ENCODE measurements at regions not wholly inside any gene's neighbourhood (a gene's known extent, or its start where the extent isn't known, plus 50 kb on each side); places are given as distances from the start of the nearest gene placed in this dataset.

DNA sequence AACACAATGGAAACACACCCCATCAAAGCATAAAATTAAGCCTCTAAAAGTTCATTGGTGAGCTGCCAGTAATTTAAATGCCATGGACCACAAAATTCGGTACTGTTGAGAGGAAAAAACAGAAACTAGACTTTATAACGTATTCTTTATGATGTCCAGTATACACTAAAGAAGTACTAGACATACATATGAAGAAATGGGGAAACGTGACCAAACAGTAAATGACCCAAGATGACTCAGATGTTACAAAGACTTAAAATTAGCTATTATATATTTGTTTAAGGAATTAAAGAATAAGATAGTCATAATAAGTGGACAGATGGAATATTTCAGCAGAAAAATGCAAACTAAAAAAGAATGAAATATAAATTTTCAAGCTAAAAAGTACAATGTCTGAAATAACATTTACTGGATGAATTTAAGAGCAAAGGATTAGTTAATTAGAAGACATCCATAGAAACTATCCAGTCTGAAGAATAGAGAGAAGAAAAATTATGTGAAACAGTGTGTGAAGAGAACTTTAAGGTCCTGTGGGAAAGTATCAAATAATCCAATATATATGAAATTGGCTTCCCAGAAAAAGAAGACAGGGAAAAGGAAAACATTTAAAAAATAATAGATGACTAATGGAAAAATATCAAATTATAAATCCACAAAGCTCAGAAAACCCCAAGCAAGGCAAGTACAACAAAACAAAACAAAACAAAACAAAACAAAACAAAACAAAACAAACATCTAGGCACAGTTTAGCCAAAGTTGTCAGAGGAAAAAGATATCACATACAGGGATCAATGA, 69.4 kb downstream of the SAMD9 start:
- ATAC-seq (no peak), DNase-seq (no peak)
- no peak overlapping the region for H3K4me3 Mint-ChIP-seq
- peaks cover 4% of the 10 kb centered on the region for H3K27me3 Mint-ChIP-seq (ENCODE audit: low read depth)
- H3K9me3 Mint-ChIP-seq = no peaks in the 10 kb centered on the region
- H3K36me3 Mint-ChIP-seq (ENCODE audit: insufficient read depth) = no peaks in the 10 kb centered on the region
- H3K4me1 Mint-ChIP-seq (ENCODE audit: low read depth) = peaks cover 3% of the 10 kb centered on the region

- DNase-seq (no peak), ATAC-seq (no peak)
- H3K4me3 Mint-ChIP-seq = no peak overlapping the region
- peaks cover 3% of the 10 kb centered on the region for H3K4me1 Mint-ChIP-seq (ENCODE audit: low read depth)
- H3K9me3 Mint-ChIP-seq = no peaks in the 10 kb centered on the region
- H3K36me3 Mint-ChIP-seq (ENCODE audit: insufficient read depth) = no peaks in the 10 kb centered on the region
- H3K27me3 Mint-ChIP-seq (ENCODE audit: low read depth) = peaks cover 4% of the 10 kb centered on the region
Measured at GRCh38 chr7:93047514-93048099, 70.2 kb downstream of the SAMD9 start.

DNA sequence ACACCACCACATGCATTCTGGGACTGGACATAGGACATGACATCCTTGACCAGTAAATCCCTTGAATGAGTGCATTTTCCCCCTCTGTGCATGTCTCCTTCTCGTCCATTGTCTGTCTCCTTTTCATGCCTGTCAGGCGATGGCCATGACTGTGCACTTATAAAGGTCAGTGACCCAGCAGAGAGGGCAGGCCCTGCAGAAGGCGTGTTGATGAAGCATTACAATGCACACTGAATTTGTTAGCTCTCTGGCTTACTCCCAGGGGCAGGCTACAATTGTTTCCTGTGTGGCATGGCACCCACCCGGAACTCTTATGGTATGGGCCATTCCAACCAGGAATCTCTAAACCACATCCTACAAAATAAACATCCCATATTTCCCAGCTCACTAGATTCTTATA, 71.1 kb downstream of the SAMD9 start:
- no peak for ATAC-seq
- Mint-ChIP-seq H3K9me3 (no peaks in the 10 kb centered on the region), H3K36me3 (ENCODE audit: insufficient read depth) (no peaks in the 10 kb centered on the region), H3K27me3 (ENCODE audit: low read depth) (peaks cover 4% of the 10 kb centered on the region), H3K4me1 (ENCODE audit: low read depth) (peaks cover 3% of the 10 kb centered on the region), H3K4me3 (no peak overlapping the region)
- DNase-seq = no peak

DNA sequence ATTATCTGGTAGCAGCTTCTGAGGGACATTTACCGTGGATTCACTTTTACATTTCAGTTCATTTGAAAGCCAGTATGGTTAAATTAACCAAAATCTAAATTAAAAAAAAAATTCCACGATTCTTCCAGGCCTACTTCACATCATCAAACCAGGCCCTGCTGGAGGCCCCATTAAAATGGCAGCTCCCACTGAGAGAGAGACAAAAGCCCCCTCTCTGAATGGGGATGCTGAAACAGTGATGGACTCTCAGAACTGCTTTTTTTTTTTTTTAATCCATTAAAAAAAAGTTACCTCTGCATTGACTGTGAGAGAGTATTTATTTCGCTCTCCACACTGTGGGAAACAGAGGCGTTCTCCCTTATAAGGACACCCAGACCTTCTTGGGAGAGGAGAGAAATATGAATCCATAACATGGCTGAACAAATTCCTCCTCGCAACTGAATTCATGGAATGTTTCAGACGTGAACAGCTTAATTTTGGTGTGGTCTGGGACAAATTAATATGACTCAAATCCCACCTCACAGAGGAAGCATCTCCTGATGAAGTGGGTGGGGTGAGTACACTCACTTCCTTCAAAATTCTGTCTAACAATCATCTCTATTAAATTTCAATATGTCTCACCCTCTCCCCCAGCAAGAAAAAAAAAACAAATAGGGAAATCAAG, 73.5 kb downstream of the SAMD9 start:
- Mint-ChIP-seq H3K4me1 (ENCODE audit: low read depth) (peaks cover 3% of the 10 kb centered on the region), H3K9me3 (no peaks in the 10 kb centered on the region), H3K4me3 (no peak overlapping the region), H3K27me3 (ENCODE audit: low read depth) (peaks cover 4% of the 10 kb centered on the region), H3K36me3 (ENCODE audit: insufficient read depth) (no peaks in the 10 kb centered on the region)
- no peak for DNase-seq
- no peak for ATAC-seq

- no peak for ATAC-seq
- Mint-ChIP-seq H3K4me1 (ENCODE audit: low read depth) (peaks cover 3% of the 10 kb centered on the region), H3K36me3 (ENCODE audit: insufficient read depth) (no peaks in the 10 kb centered on the region)
Measured at GRCh38 chr7:93043385-93043985, 74.3 kb downstream of the SAMD9 start.

GRCh38 chr7:93040355-93040754, 77.4 kb downstream of the SAMD9 start:
- Mint-ChIP-seq H3K27me3 (ENCODE audit: low read depth) (no peaks in the 10 kb centered on the region), H3K4me1 (ENCODE audit: low read depth) (peaks cover 16% of the 10 kb centered on the region), H3K9me3 (no peaks in the 10 kb centered on the region), H3K36me3 (ENCODE audit: insufficient read depth) (no peaks in the 10 kb centered on the region), H3K4me3 (no peak overlapping the region)
- DNase-seq (no peak), ATAC-seq (no peak)

More at GRCh38 chr7:93043385-93043985, 74.3 kb downstream of the SAMD9 start:
- no peaks in the 10 kb centered on the region for H3K9me3 Mint-ChIP-seq
- peaks cover 4% of the 10 kb centered on the region for H3K27me3 Mint-ChIP-seq (ENCODE audit: low read depth)
- no peak for DNase-seq
- H3K4me3 Mint-ChIP-seq = no peak overlapping the region

- DNase-seq (no peak), ATAC-seq (no peak)
- Mint-ChIP-seq H3K36me3 (ENCODE audit: insufficient read depth) (no peaks in the 10 kb centered on the region), H3K9me3 (no peaks in the 10 kb centered on the region), H3K4me1 (ENCODE audit: low read depth) (peaks cover 16% of the 10 kb centered on the region), H3K4me3 (no peak overlapping the region), H3K27me3 (ENCODE audit: low read depth) (no peaks in the 10 kb centered on the region)
Measured at GRCh38 chr7:93039786-93040185, 78.0 kb downstream of the SAMD9 start.

DNA sequence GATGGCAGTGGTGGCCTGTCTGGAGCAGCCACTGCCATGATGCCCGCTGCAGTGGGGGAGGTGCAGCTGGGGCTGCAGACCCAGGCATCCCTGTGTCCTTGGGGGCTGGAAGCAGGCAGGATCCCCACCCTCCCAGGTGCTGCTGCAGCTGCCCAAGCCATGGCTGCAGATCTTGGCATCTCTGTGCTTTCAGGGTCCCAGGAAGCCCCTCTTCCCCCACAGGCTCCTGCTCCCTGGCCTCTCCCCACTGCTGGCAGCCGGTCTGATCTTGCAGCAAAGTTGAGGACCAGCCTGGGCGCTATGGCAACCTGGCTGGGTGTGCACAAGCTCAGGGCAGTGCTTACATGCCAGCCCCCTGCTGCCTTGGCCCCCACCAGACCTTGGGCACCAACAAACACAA, 78.5 kb downstream of the SAMD9 start:
- H3K36me3 Mint-ChIP-seq (ENCODE audit: insufficient read depth) = no peaks in the 10 kb centered on the region
- H3K9me3 Mint-ChIP-seq = no peaks in the 10 kb centered on the region
- no peak overlapping the region for H3K4me3 Mint-ChIP-seq
- H3K4me1 Mint-ChIP-seq (ENCODE audit: low read depth) = peaks cover 14% of the 10 kb centered on the region
- no peak for DNase-seq
- H3K27me3 Mint-ChIP-seq (ENCODE audit: low read depth) = no peaks in the 10 kb centered on the region
- ATAC-seq = no peak

- Mint-ChIP-seq H3K4me3 (no peak overlapping the region), H3K27me3 (ENCODE audit: low read depth) (no peaks in the 10 kb centered on the region)
Measured at GRCh38 chr7:93036807-93037206, 81.0 kb downstream of the SAMD9 start.

DNA sequence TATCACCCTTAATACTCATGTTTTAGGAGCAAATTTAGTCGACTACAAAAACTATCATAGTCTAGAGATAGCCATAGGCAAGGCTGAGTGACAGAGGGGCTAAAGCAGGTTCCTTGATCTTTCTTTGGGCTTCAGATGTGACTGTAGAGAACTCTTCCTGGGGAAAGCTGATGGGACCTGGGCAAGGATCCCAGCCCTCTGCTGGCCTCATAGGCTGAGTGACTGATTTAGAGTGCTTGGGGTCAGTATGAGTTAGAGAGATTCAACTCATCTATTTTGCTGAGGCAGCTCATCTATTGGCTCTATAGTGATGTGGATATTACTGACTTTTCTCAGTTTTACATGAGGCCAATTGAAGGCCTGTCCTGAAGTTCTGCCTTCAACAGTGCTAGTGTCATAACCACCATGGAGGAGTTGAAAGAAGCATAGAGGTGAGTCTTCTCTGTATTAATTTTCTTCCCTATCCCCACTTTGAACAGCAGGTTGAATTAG, 81.6 kb downstream of the SAMD9 start:
- Mint-ChIP-seq H3K27me3 (ENCODE audit: low read depth) (no peaks in the 10 kb centered on the region), H3K4me1 (ENCODE audit: low read depth) (peaks cover 14% of the 10 kb centered on the region), H3K36me3 (ENCODE audit: insufficient read depth) (no peaks in the 10 kb centered on the region), H3K9me3 (peaks cover 8% of the 10 kb centered on the region), H3K4me3 (no peak overlapping the region)
- DNase-seq (no peak), ATAC-seq (peak in 1 of 2 donors; percentile 22)

More at GRCh38 chr7:93036807-93037206, 81.0 kb downstream of the SAMD9 start:
- ATAC-seq (peak; percentile 96 to 97), DNase-seq (no peak)
- Mint-ChIP-seq H3K9me3 (peaks cover 4% of the 10 kb centered on the region), H3K36me3 (ENCODE audit: insufficient read depth) (no peaks in the 10 kb centered on the region), H3K4me1 (ENCODE audit: low read depth) (peaks cover 14% of the 10 kb centered on the region)

DNA sequence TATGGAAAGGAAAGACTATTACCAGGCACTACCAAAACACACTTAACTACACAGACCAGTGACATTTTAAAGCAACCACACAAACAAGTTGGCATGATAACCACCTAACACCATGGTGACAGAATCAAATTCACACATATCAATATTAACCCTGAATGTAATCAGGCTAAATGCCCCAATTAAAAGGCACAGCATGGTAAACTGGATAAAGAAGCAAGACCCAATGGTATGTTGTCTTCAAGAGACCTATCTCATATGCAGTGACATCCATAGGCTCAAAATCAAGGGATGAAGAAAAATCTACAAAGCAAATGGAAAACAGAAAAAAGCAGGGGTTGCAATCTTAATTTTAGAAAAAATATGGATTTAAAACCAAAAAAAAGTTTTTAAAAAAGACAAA, 86.0 kb downstream of the SAMD9 start:
- ATAC-seq (no peak), DNase-seq (no peak)
- Mint-ChIP-seq H3K9me3 (peaks cover 18% of the 10 kb centered on the region), H3K27me3 (ENCODE audit: low read depth) (no peaks in the 10 kb centered on the region), H3K36me3 (ENCODE audit: insufficient read depth) (peaks cover 6% of the 10 kb centered on the region), H3K4me1 (ENCODE audit: low read depth) (peaks cover 7% of the 10 kb centered on the region), H3K4me3 (no peak overlapping the region)

GRCh38 chr7:93030605-93031225, 87.1 kb downstream of the SAMD9 start:
- DNase-seq (no peak), ATAC-seq (no peak)
- H3K27me3 Mint-ChIP-seq (ENCODE audit: low read depth) = no peaks in the 10 kb centered on the region
- H3K4me1 Mint-ChIP-seq (ENCODE audit: low read depth) = no peaks in the 10 kb centered on the region
- H3K4me3 Mint-ChIP-seq = no peak overlapping the region
- H3K9me3 Mint-ChIP-seq = peaks cover 18% of the 10 kb centered on the region
- H3K36me3 Mint-ChIP-seq (ENCODE audit: insufficient read depth) = peaks cover 6% of the 10 kb centered on the region

DNA sequence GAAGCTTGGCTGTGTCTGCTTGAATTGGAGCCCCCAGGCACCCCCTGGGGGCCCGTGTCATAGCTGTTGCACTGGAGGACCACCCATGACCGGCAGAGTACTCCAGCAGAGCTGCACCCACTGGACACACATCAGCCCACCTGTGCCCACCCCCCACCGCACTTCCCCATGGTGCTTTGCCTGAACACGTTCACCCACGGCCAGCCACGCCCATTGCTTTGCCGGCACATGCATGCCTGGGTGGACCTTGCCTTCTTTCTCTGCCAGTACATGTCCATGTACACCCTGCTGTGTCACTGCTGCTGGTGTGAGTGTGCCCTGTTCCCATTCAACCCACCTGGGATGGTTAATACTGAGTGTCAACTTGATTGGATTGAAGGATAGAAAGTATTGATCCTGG, 88.7 kb downstream of the SAMD9 start:
- H3K27me3 Mint-ChIP-seq (ENCODE audit: low read depth) = peaks cover 3% of the 10 kb centered on the region
- H3K9me3 Mint-ChIP-seq = peaks cover 18% of the 10 kb centered on the region
- H3K4me3 Mint-ChIP-seq = no peak overlapping the region
- ATAC-seq = no peak
- DNase-seq = no peak
- H3K4me1 Mint-ChIP-seq (ENCODE audit: low read depth) = no peaks in the 10 kb centered on the region
- peaks cover 6% of the 10 kb centered on the region for H3K36me3 Mint-ChIP-seq (ENCODE audit: insufficient read depth)

DNA sequence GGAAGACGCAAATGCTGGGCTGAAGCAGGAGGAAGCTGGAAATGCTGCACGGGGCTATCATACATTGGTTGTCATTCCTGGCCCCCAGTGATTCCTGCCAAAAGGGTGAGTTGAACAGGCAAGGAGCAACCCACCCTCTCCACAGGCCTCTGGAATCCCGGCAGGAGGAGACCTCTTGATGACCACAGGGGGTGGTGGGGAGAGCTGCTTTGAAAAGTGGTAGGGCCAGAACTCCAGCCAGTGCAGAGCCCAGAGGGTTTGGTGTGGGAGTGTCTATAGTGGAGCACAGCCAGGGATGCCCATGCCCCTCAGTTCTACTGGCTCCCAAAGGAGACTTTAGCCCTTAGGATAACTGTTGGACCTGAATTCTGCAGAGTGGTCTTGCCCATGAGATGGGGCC, 89.2 kb downstream of the SAMD9 start:
- no peak for ATAC-seq
- Mint-ChIP-seq H3K36me3 (ENCODE audit: insufficient read depth) (peaks cover 6% of the 10 kb centered on the region), H3K9me3 (peaks cover 18% of the 10 kb centered on the region), H3K4me3 (no peak overlapping the region), H3K27me3 (ENCODE audit: low read depth) (peaks cover 3% of the 10 kb centered on the region), H3K4me1 (ENCODE audit: low read depth) (no peaks in the 10 kb centered on the region)
- DNase-seq = no peak
